ENCODE measurements at regions not wholly inside any gene's neighbourhood (a gene's known extent, or its start where the extent isn't known, plus 50 kb on each side); places are given as distances from the start of the nearest gene placed in this dataset.

GRCh38 chr2:83860320-83860719 lies 598.8 kb downstream of the SUCLG1 start:
- TF ChIP-seq, protein P1, sequence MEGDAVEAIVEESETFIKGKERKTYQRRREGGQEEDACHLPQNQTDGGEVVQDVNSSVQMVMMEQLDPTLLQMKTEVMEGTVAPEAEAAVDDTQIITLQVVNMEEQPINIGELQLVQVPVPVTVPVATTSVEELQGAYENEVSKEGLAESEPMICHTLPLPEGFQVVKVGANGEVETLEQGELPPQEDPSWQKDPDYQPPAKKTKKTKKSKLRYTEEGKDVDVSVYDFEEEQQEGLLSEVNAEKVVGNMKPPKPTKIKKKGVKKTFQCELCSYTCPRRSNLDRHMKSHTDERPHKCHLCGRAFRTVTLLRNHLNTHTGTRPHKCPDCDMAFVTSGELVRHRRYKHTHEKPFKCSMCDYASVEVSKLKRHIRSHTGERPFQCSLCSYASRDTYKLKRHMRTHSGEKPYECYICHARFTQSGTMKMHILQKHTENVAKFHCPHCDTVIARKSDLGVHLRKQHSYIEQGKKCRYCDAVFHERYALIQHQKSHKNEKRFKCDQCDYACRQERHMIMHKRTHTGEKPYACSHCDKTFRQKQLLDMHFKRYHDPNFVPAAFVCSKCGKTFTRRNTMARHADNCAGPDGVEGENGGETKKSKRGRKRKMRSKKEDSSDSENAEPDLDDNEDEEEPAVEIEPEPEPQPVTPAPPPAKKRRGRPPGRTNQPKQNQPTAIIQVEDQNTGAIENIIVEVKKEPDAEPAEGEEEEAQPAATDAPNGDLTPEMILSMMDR (conservative IDR thresholded peaks at IDR 0.05; ENCODE audit: low read depth, low read length): no peak
- TF ChIP-seq EZH2 (IDR thresholded peaks at IDR 0.05; ENCODE audit: borderline replicate concordance, low read depth, low read length, poor library complexity, severe bottlenecking): no peak

Data from A673 (cell line).